ENCODE measurements at regions not wholly inside any gene's neighbourhood (a gene's known extent, or its start where the extent isn't known, plus 50 kb on each side); places are given as distances from the start of the nearest gene placed in this dataset.

- TF ChIP-seq, protein P1, sequence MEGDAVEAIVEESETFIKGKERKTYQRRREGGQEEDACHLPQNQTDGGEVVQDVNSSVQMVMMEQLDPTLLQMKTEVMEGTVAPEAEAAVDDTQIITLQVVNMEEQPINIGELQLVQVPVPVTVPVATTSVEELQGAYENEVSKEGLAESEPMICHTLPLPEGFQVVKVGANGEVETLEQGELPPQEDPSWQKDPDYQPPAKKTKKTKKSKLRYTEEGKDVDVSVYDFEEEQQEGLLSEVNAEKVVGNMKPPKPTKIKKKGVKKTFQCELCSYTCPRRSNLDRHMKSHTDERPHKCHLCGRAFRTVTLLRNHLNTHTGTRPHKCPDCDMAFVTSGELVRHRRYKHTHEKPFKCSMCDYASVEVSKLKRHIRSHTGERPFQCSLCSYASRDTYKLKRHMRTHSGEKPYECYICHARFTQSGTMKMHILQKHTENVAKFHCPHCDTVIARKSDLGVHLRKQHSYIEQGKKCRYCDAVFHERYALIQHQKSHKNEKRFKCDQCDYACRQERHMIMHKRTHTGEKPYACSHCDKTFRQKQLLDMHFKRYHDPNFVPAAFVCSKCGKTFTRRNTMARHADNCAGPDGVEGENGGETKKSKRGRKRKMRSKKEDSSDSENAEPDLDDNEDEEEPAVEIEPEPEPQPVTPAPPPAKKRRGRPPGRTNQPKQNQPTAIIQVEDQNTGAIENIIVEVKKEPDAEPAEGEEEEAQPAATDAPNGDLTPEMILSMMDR (IDR thresholded peaks at IDR 0.05) = no peak
- TF ChIP-seq POLR2A (IDR thresholded peaks at IDR 0.05) (no peak), POLR2AphosphoS5 (IDR thresholded peaks at IDR 0.05) (no peak)
These were observed 491.1 kb downstream of the ZNF385D start for GRCh38 chr3:21259896-21260295.
